ENCODE measurements at regions not wholly inside any gene's neighbourhood (a gene's known extent, or its start where the extent isn't known, plus 50 kb on each side); places are given as distances from the start of the nearest gene placed in this dataset.

- no peak overlapping the region for H3K27ac Mint-ChIP-seq
- peaks cover 6% of the 10 kb centered on the region for H3K4me1 Mint-ChIP-seq
- DNase-seq, result no peak
- no peaks in the 10 kb centered on the region for H3K36me3 Mint-ChIP-seq
- no peaks in the 10 kb centered on the region for H3K9me3 Mint-ChIP-seq
- no peaks in the 10 kb centered on the region for H3K27me3 Mint-ChIP-seq
- H3K4me3 Mint-ChIP-seq, result no peak overlapping the region
Measured at GRCh38 chr4:108335081-108335480, 166.3 kb upstream of the LEF1 start.

- DNase-seq, result no peak
- H3K27ac Mint-ChIP-seq, result no peak overlapping the region
- H3K4me1 Mint-ChIP-seq, result peaks cover 6% of the 10 kb centered on the region
- no peaks in the 10 kb centered on the region for H3K36me3 Mint-ChIP-seq
- H3K4me3 Mint-ChIP-seq, result no peak overlapping the region
- H3K9me3 Mint-ChIP-seq, result no peaks in the 10 kb centered on the region
- H3K27me3 Mint-ChIP-seq, result no peaks in the 10 kb centered on the region
Measured at GRCh38 chr4:108334031-108334430, 165.3 kb upstream of the LEF1 start.

GRCh38 chr4:108333353-108333942, 164.7 kb upstream of the LEF1 start:
- Mint-ChIP-seq H3K27me3 (no peaks in the 10 kb centered on the region), H3K4me1 (peaks cover 9% of the 10 kb centered on the region), H3K36me3 (no peaks in the 10 kb centered on the region), H3K4me3 (no peak overlapping the region), H3K27ac (no peak overlapping the region), H3K9me3 (no peaks in the 10 kb centered on the region)
- no peak for DNase-seq

- no peaks in the 10 kb centered on the region for H3K27me3 Mint-ChIP-seq
- no peaks in the 10 kb centered on the region for H3K36me3 Mint-ChIP-seq
- H3K4me1 Mint-ChIP-seq, result peaks cover 17% of the 10 kb centered on the region
Measured at GRCh38 chr4:108331905-108332632, 163.3 kb upstream of the LEF1 start.

GRCh38 chr4:108328383-108328732, 159.6 kb upstream of the LEF1 start:
- Mint-ChIP-seq H3K4me3 (no peak overlapping the region), H3K4me1 (peaks cover 17% of the 10 kb centered on the region), H3K27me3 (no peaks in the 10 kb centered on the region), H3K9me3 (no peaks in the 10 kb centered on the region), H3K36me3 (no peaks in the 10 kb centered on the region), H3K27ac (no peak overlapping the region)
- no peak for DNase-seq

More at GRCh38 chr4:108331905-108332632, 163.3 kb upstream of the LEF1 start:
- Mint-ChIP-seq H3K9me3 (no peaks in the 10 kb centered on the region), H3K27ac (no peak overlapping the region), H3K4me3 (no peak overlapping the region)
- no peak for DNase-seq

GRCh38 chr4:108327642-108328382, 159.1 kb upstream of the LEF1 start:
- Mint-ChIP-seq H3K27ac (no peak overlapping the region), H3K4me3 (no peak overlapping the region), H3K4me1 (peaks cover 17% of the 10 kb centered on the region), H3K9me3 (no peaks in the 10 kb centered on the region), H3K27me3 (no peaks in the 10 kb centered on the region), H3K36me3 (no peaks in the 10 kb centered on the region)
- DNase-seq, result no peak

GRCh38 chr4:108325561-108325960, 156.8 kb upstream of the LEF1 start:
- H3K4me1 Mint-ChIP-seq, result peaks cover 17% of the 10 kb centered on the region
- no peak overlapping the region for H3K4me3 Mint-ChIP-seq
- no peak for DNase-seq
- no peaks in the 10 kb centered on the region for H3K27me3 Mint-ChIP-seq
- H3K9me3 Mint-ChIP-seq, result peaks cover 3% of the 10 kb centered on the region
- H3K27ac Mint-ChIP-seq, result no peak overlapping the region
- no peaks in the 10 kb centered on the region for H3K36me3 Mint-ChIP-seq

- no peak for DNase-seq
- Mint-ChIP-seq H3K27me3 (no peaks in the 10 kb centered on the region), H3K36me3 (no peaks in the 10 kb centered on the region), H3K4me1 (peaks cover 18% of the 10 kb centered on the region), H3K9me3 (peaks cover 3% of the 10 kb centered on the region), H3K4me3 (no peak overlapping the region), H3K27ac (no peak overlapping the region)
Measured at GRCh38 chr4:108324450-108324849, 155.7 kb upstream of the LEF1 start.

- H3K4me3 Mint-ChIP-seq, result no peak overlapping the region
- peaks cover 4% of the 10 kb centered on the region for H3K4me1 Mint-ChIP-seq
- no peak for DNase-seq
- no peaks in the 10 kb centered on the region for H3K36me3 Mint-ChIP-seq
- peaks cover 3% of the 10 kb centered on the region for H3K9me3 Mint-ChIP-seq
- H3K27me3 Mint-ChIP-seq, result no peaks in the 10 kb centered on the region
- H3K27ac Mint-ChIP-seq, result no peak overlapping the region
Measured at GRCh38 chr4:108322497-108322896, 153.8 kb upstream of the LEF1 start.

- Mint-ChIP-seq H3K36me3 (no peaks in the 10 kb centered on the region), H3K4me3 (no peak overlapping the region), H3K27me3 (peaks cover 4% of the 10 kb centered on the region), H3K4me1 (peaks cover 18% of the 10 kb centered on the region), H3K9me3 (peaks cover 3% of the 10 kb centered on the region), H3K27ac (no peak overlapping the region)
- DNase-seq, result no peak
Measured at GRCh38 chr4:108320061-108320460, 151.3 kb upstream of the LEF1 start.

- Mint-ChIP-seq H3K36me3 (no peaks in the 10 kb centered on the region), H3K27ac (no peak overlapping the region), H3K27me3 (peaks cover 4% of the 10 kb centered on the region), H3K4me1 (peaks cover 36% of the 10 kb centered on the region), H3K9me3 (no peaks in the 10 kb centered on the region), H3K4me3 (no peak overlapping the region)
- DNase-seq, result no peak
Measured at GRCh38 chr4:108317377-108317776, 148.6 kb upstream of the LEF1 start.

GRCh38 chr4:108315694-108316093, 147.0 kb upstream of the LEF1 start:
- Mint-ChIP-seq H3K9me3 (no peaks in the 10 kb centered on the region), H3K4me3 (peak overlapping the region; percentile 60), H3K36me3 (peaks cover 4% of the 10 kb centered on the region), H3K4me1 (peaks cover 39% of the 10 kb centered on the region), H3K27me3 (peaks cover 4% of the 10 kb centered on the region), H3K27ac (peak overlapping the region; percentile 59)
- DNase-seq, result no peak

- peaks cover 4% of the 10 kb centered on the region for H3K36me3 Mint-ChIP-seq
- no peaks in the 10 kb centered on the region for H3K9me3 Mint-ChIP-seq
- H3K4me1 Mint-ChIP-seq, result peaks cover 39% of the 10 kb centered on the region
- H3K4me3 Mint-ChIP-seq, result peak overlapping the region; percentile 60
- peak overlapping the region; percentile 59 for H3K27ac Mint-ChIP-seq
- H3K27me3 Mint-ChIP-seq, result peaks cover 4% of the 10 kb centered on the region
- peak; percentile 10 for DNase-seq
Measured at GRCh38 chr4:108314900-108315589, 146.3 kb upstream of the LEF1 start.

- Mint-ChIP-seq H3K27ac (no peak overlapping the region), H3K9me3 (no peaks in the 10 kb centered on the region), H3K36me3 (peaks cover 4% of the 10 kb centered on the region), H3K27me3 (peaks cover 4% of the 10 kb centered on the region), H3K4me3 (no peak overlapping the region), H3K4me1 (peaks cover 35% of the 10 kb centered on the region)
- DNase-seq, result no peak
Measured at GRCh38 chr4:108313546-108314339, 145.0 kb upstream of the LEF1 start.

Data from activated naive CD8-positive, alpha-beta T cell treated with anti-CD3 and anti-CD28 coated beads for 36 hours (primary cell).